NCI-H82 treated with DMSO at 0.1 percent for 48 hours (cell line): ENCODE measurements at regions not wholly inside any gene's neighbourhood (a gene's known extent, or its start where the extent isn't known, plus 50 kb on each side); places are given as distances from the start of the nearest gene placed in this dataset.
A peak's percentile ranks its signal among the peaks of the same experiment; 100 is the strongest.

Experiments used
- DNase-seq: peaks from one replicate; lab custom pipeline; 2025; ENCODE audit not compliant: unreplicated experiment; lab: John Stamatoyannopoulos, UW

- no peak for DNase-seq
These were observed 477.2 kb downstream of the GPAM start for GRCh38 chr10:111706331-111706730.

GRCh38 chr10:111707076-111707475, 476.5 kb downstream of the GPAM start:
- no peak for DNase-seq

DNA sequence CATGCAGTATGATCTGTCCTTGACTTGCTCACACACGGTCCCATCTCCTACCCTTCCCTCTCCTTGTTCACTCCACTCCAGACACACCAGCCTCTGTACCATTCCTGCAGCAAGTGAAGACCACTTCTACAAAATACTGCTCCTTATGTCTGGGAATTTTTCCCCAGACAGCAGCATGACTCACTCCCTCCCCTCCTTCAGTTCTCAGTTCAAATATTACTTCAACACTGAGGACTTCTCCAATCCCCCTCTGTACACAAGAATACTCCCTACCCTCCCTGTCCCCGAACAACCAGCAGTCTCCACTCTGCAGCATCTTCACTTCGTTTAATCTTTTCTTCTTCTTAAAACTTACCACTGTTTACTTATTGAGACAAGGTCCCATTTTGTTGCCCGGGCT, 474.0 kb downstream of the GPAM start:
- DNase-seq, result no peak

GRCh38 chr10:111716032-111716431, 467.5 kb downstream of the GPAM start:
- no peak for DNase-seq

DNA sequence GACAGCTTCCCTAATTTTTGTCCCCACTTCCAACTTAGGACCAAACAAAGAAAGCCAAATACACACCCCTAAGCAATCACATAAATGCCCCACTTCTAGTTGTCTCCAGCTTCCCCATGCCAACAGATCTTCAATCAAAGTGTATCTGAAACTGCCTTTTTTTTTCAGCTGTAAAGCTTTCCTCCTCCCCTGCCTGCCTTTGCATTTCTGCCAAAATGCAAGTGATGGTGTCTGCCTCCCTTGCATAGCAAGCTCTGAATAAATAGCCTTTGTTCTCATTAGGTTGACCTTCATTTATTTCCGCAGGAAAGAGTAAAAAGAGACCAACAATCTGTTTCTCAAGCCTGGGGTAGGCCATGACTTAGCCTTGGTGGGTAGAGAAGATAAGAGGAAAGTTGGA, 459.4 kb downstream of the GPAM start:
- DNase-seq, result no peak

- no peak for DNase-seq
These were observed 458.5 kb downstream of the GPAM start for GRCh38 chr10:111725050-111725449.

DNA sequence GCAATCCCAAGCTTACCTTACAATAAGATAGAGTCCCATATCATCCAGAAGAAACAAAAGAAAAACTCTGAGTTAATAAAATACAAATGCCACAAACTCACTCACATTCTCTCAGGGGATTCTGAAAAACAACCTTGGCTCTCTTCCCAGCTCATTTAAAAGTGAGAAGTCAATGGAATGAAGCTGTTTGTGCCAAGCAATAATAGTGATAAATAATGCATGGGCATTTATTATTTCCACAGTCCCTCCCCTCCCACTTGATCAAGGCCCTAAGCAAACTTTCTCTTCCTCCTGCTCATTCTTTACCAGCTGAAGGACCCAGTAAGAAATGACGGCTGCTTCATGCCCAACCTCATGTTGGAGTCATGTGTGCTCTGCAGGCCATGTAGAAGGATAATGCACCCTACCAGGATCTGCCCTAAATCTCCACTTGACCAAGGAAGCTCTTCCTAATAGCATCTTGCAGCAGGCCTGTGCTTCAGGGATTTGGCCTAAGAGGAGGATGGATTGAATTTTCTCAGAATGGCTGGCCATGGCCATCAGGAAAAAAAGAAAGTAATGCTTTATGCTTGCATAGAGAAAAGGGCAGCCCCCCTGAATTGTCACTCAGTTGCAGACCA, 451.3 kb downstream of the GPAM start:
- no peak for DNase-seq

GRCh38 chr10:111739125-111739873, 444.3 kb downstream of the GPAM start:
- DNase-seq, result no peak

GRCh38 chr10:111739874-111740139, 443.8 kb downstream of the GPAM start:
- DNase-seq, result no peak

DNA sequence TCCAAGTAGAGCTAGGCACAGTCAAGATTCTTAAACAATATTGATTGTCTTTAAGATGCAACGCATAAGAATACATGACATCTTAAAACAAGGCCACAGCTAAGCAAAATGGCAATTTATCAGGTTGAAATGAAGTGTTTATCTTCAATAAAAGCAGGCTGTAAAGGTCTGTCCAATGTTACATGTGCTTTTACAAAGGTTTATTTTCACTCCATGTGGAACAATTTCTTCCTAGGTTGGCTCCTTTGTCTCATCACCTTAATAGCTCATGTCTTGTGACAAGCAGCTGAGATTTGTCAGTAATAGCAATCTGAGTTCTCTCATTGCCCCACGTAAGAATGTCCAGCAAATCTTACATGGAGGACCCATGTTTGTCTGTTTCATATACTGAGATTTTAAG, 437.6 kb downstream of the GPAM start:
- DNase-seq, result no peak

DNA sequence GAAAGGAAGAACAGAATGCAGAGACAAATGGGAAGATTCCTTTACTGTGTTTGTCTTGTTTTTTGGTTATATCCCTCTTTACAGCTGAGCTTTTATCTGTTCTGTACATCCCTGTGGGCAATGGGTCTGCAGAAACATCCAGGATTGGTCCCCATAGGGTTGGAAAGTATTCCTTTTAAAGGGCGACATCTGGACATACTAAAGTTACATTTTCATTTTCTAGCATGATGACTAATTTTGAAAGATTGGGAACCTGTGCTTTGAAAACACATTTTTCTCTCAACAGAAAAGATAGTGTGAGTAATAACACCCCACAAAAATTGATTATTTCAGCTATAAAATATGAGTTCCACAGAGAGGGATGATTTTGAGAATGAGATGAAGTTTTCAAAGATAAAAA, 435.8 kb downstream of the GPAM start:
- no peak for DNase-seq

DNA sequence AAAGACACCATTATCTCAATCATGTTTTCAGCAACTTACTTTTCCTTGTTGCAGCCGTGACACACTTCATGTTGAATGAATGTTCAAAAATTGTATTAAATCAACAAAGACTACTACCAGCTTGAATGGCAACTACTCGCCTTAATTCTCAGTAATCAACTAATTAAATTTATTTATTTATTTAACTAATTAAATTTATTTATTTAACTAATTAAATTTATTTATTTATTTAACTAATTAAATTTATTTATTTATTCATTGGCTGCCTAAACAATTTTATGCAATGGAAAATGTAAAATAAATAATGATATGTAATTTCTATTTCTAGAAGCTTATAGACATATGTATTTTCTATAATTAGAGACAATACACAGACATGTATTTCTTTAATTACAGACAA, 435.4 kb downstream of the GPAM start:
- no peak for DNase-seq

DNA sequence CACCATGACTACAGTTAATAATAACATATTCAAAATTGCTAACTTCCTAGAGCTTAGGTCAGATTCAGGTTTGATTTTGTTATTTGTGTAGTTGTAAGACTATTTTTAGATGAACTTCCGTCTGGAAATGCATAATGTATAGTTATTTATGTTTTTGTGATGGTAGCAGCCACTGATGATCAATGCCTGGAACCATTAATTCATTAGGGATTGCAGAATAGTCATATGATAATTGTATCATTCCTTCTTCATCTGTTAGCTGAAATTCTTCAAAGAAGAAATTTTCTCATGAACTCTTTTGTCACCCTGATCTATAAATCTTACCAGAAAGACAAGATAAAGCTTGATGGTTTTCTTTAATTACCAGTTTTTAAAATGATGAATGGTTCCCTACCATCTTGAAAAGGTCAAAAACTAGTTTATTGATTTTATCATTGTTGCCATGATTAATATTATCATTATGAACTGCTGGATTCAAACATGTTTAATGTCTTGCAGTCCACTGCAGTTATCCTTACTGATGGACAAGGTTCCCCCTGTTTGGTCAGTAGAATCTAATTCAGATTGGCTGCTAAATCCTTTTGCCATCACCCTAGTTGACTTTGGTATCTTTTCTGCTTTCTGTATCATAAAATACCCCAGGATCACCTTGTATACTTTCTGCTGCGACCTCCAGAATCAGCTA, 433.3 kb downstream of the GPAM start:
- DNase-seq, result no peak

GRCh38 chr10:111756217-111757061, 427.1 kb downstream of the GPAM start:
- peak; percentile 45 for DNase-seq

- no peak for DNase-seq
These were observed 425.0 kb downstream of the GPAM start for GRCh38 chr10:111758593-111758992.

GRCh38 chr10:111762114-111762513, 421.5 kb downstream of the GPAM start:
- peak; percentile 0 for DNase-seq

GRCh38 chr10:111765216-111765615, 418.3 kb downstream of the GPAM start:
- no peak for DNase-seq

GRCh38 chr10:111766464-111766863, 417.1 kb downstream of the GPAM start:
- no peak for DNase-seq

DNA sequence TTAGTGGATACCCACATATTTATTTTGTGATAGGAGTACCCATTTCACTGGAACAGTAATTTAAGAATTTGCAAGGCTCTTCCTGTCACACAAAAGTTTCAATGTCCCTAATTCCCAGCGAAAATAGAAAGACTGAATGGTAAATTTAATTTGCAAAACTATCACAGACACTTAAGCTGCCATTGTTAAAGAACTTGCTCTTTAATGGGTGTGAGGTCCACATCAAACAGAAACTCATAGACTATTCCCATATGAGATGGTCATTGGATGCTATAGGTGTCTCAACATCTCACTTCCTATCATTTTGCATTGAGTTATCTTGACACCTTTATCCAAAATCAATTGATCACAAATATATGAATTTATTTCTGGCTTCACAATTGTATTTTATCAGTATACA, 415.9 kb downstream of the GPAM start:
- DNase-seq, result no peak

DNA sequence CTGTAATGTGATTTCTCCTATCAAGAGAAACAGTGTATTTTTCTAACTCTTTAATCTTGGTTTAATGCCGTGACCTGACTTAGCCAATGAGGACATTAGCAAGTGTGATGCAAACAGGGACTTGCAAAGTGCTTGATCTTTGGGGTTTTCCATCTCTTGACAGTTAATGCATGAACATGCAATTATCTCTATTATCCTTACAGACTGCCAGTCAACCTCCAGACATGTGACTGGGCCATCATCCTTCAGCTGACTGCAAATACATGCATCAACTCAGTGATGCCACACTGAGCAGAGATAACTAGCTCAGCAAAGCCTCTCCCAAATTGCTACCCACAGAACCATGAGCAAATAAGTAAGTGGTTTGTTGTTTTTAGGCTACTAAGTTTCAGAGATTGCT, 409.6 kb downstream of the GPAM start:
- no peak for DNase-seq

DNA sequence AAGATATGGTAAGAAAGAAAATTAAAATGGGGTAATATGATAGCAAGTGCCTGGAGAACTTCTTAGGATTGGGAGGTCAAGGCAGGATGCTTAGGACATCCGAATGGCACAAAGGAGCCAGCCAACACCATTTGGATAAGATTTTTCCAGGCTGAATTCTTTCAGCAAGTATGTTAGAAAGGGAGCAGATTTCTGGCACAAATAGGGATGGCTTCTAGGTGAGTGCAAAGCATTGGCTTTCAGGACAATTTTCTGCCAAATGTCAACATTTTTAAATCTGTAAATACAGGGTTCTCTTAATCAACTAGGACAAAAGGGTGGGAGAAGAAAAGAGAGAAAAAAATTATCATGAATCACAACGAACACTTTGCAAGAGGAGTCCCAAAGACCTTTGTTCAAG, 409.1 kb downstream of the GPAM start:
- DNase-seq, result no peak

DNA sequence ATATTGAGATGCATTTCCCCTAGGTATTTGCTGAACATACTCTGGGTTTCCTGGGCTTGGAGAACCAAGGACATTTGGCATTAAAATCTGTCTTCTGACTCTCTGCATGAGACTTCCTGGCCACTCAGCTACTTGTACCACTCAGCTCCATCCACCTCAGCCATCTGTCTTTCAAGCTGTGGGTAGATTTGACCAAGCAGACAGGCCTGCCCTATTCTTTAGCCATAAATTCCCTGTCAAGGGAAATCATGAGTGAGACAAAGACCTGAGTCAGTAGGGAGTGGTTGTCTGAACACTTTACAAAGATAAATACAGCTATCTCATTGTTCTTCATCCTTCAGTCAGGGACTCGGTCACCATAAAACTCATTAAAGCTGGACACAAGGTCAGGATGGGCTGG, 399.1 kb downstream of the GPAM start:
- DNase-seq, result no peak
